Erythroblast (primary cell): ENCODE measurements at regions not wholly inside any gene's neighbourhood (a gene's known extent, or its start where the extent isn't known, plus 50 kb on each side); places are given as distances from the start of the nearest gene placed in this dataset.

Source experiments
- GATA1 ChIP-seq: IDR thresholded peaks from 2 replicates; pipeline ENCODE4 v1.6.1; 2011; ENCODE audit warnings: low read depth, mild to moderate bottlenecking, control low read depth, low read length, moderate library complexity
- POLR2A ChIP-seq: IDR thresholded peaks from 2 replicates; pipeline ENCODE4 v1.6.1; 2011; ENCODE audit warnings: mild to moderate bottlenecking, low read length

GRCh38 chr1:232316864-232317263, 313.1 kb downstream of the SIPA1L2 start:
- TF ChIP-seq POLR2A (no peak), GATA1 (no peak)
